ENCODE measurements at regions not wholly inside any gene's neighbourhood (a gene's known extent, or its start where the extent isn't known, plus 50 kb on each side); places are given as distances from the start of the nearest gene placed in this dataset.
"Not testable (repeated sequence)": the region's sequence is repeated elsewhere in the genome, so short reads cannot be mapped to it uniquely, and the experiment has no call there.

GRCh38 chr5:30498972-30499371 is 694.5 kb upstream of the CDH6 start:
- ChIA-PET CTCF (no interaction called here), POLR2A (no interaction called here)
- H3K27ac ChIP-seq (ENCODE audit: low read depth in 2 of 2, low read length in 1 of 2): no peak overlapping the region
- no peaks in the 10 kb centered on the region for H4K20me1 ChIP-seq (ENCODE audit: insufficient read depth)
- no peak overlapping the region for H2AFZ ChIP-seq (ENCODE audit: low read depth)
- no peaks in the 10 kb centered on the region; the same call in 1 of the 2 replicates for H3K27me3 ChIP-seq (ENCODE audit: insufficient read depth)
- H3K4me3 ChIP-seq (ENCODE audit: low read depth in 2 of 2, low read length in 1 of 2): no peak overlapping the region
- DNase-seq: no peak
- no CpG with 5 or more reads among the region's 1 CpG for WGBS (ENCODE audit: low lambda C conversion rate)
- no peaks in the 10 kb centered on the region for H3K36me3 ChIP-seq (replicated peaks in 1 of 2; ENCODE audit: control insufficient read depth in 1 of 2, insufficient read depth in 2 of 2, low read length in 1 of 2)
- H3K9me3 ChIP-seq: no peaks in the 10 kb centered on the region
- no peaks in the 10 kb centered on the region for H3K4me1 ChIP-seq (ENCODE audit: control insufficient read depth in 1 of 2, insufficient read depth in 2 of 2, low read depth in 1 of 2, low read length in 1 of 2)
- H3K79me2 ChIP-seq (ENCODE audit: insufficient read depth): no peaks in the 10 kb centered on the region
- no peak overlapping the region for H3K9ac ChIP-seq
- H3F3A ChIP-seq (replicated peaks; ENCODE audit: insufficient read depth): no peaks in the 10 kb centered on the region
- H3K9me2 ChIP-seq: no peaks in the 10 kb centered on the region
- H3K4me2 ChIP-seq: no peak overlapping the region
- TF ChIP-seq SIN3A (IDR thresholded peaks at IDR 0.05; ENCODE audit: borderline replicate concordance, low read depth, low read length): no peak
- TF ChIP-seq RCOR1 (IDR thresholded peaks at IDR 0.05; ENCODE audit: low read length): no peak
- no peak for TF ChIP-seq FOSL2 (IDR thresholded peaks at IDR 0.05; ENCODE audit: borderline replicate concordance, low read depth)
- TF ChIP-seq POLR2AphosphoS5 (IDR thresholded peaks at IDR 0.05; ENCODE audit: low read depth, low read length): no peak
- no peak for TF ChIP-seq NFIC (IDR thresholded peaks at IDR 0.05; ENCODE audit: borderline replicate concordance)
- no peak for TF ChIP-seq FOXJ3 (CRISPR knock-in tag; IDR thresholded peaks at IDR 0.05)
- no peak for TF ChIP-seq JUND (IDR thresholded peaks at IDR 0.05)
- no peak for TF ChIP-seq CHD2 (IDR thresholded peaks at IDR 0.05; ENCODE audit: low read length, partially characterized antibody)

- H4K20me1 ChIP-seq (ENCODE audit: insufficient read depth); H3F3A ChIP-seq (replicated peaks; ENCODE audit: insufficient read depth); H3K4me2 ChIP-seq; H3K9me2 ChIP-seq; CTCF ChIA-PET; H3K9me3 ChIP-seq; H2AFZ ChIP-seq (ENCODE audit: low read depth); H3K4me1 ChIP-seq (ENCODE audit: control insufficient read depth in 1 of 2, insufficient read depth in 2 of 2, low read depth in 1 of 2, low read length in 1 of 2); H3K79me2 ChIP-seq (ENCODE audit: insufficient read depth); H3K36me3 ChIP-seq (replicated peaks in 1 of 2; ENCODE audit: control insufficient read depth in 1 of 2, insufficient read depth in 2 of 2, low read length in 1 of 2); H3K27ac ChIP-seq (ENCODE audit: low read depth in 2 of 2, low read length in 1 of 2); H3K4me3 ChIP-seq (ENCODE audit: low read depth in 2 of 2, low read length in 1 of 2); H3K27me3 ChIP-seq (ENCODE audit: insufficient read depth); DNase-seq; POLR2A ChIA-PET; H3K9ac ChIP-seq: not testable (repeated sequence)
- WGBS (ENCODE audit: low lambda C conversion rate): 0% methylated on average over 3 of the region's 3 CpGs
Measured at GRCh38 chr5:30498509-30498908, 695.0 kb upstream of the CDH6 start.

DNA sequence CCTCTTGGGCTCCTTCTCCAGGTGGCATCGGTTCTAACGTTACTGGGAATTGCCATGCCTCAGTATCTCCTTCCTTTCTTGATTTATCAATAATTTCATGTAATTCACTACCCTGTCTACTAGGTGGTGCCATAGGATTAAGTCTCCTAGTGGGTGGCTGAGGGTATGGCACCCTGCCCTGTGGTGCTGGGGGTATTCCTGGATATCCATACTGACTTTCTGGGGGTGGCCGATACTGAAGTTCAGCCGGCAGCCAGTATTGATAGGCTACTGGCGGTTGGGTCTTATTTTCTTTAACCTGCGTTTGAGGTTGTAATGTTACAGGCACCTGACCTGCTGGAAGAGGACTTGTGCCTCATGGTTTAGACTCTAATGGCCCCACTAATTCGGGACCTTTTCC is 699.4 kb upstream of the CDH6 start:
- H3K9me3 ChIP-seq; CTCF ChIA-PET; H3K79me2 ChIP-seq (ENCODE audit: insufficient read depth); POLR2A ChIA-PET; H4K20me1 ChIP-seq (ENCODE audit: insufficient read depth); H3K4me2 ChIP-seq; H2AFZ ChIP-seq (ENCODE audit: low read depth); H3K9me2 ChIP-seq; DNase-seq; H3K27me3 ChIP-seq (ENCODE audit: insufficient read depth); H3F3A ChIP-seq (replicated peaks; ENCODE audit: insufficient read depth); H3K27ac ChIP-seq (ENCODE audit: low read depth in 2 of 2, low read length in 1 of 2); H3K9ac ChIP-seq; H3K36me3 ChIP-seq (replicated peaks in 1 of 2; ENCODE audit: control insufficient read depth in 1 of 2, insufficient read depth in 2 of 2, low read length in 1 of 2); H3K4me1 ChIP-seq (ENCODE audit: control insufficient read depth in 1 of 2, insufficient read depth in 2 of 2, low read depth in 1 of 2, low read length in 1 of 2); H3K4me3 ChIP-seq (ENCODE audit: low read depth in 2 of 2, low read length in 1 of 2): not testable (repeated sequence)
- TF ChIP-seq, protein P1, sequence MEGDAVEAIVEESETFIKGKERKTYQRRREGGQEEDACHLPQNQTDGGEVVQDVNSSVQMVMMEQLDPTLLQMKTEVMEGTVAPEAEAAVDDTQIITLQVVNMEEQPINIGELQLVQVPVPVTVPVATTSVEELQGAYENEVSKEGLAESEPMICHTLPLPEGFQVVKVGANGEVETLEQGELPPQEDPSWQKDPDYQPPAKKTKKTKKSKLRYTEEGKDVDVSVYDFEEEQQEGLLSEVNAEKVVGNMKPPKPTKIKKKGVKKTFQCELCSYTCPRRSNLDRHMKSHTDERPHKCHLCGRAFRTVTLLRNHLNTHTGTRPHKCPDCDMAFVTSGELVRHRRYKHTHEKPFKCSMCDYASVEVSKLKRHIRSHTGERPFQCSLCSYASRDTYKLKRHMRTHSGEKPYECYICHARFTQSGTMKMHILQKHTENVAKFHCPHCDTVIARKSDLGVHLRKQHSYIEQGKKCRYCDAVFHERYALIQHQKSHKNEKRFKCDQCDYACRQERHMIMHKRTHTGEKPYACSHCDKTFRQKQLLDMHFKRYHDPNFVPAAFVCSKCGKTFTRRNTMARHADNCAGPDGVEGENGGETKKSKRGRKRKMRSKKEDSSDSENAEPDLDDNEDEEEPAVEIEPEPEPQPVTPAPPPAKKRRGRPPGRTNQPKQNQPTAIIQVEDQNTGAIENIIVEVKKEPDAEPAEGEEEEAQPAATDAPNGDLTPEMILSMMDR (IDR thresholded peaks at IDR 0.05): peak; percentile 13; the same call in 1 of the 2 replicates
- 58% methylated on average over 5 of the region's 7 CpGs for WGBS (ENCODE audit: low lambda C conversion rate)

Data from SK-N-SH (cell line).